WTC11 (cell line): ENCODE measurements at regions not wholly inside any gene's neighbourhood (a gene's known extent, or its start where the extent isn't known, plus 50 kb on each side); places are given as distances from the start of the nearest gene placed in this dataset.

Experiments
- AFF4 ChIP-seq: sonication (generic); formaldehyde crosslinking; IDR thresholded peaks from 2 replicates; pipeline ENCODE4 v1.8.1; 2023; ENCODE audit warnings: mild to moderate bottlenecking, missing genetic modification reagents, borderline replicate concordance
- CREB1 ChIP-seq: sonication (generic); formaldehyde crosslinking; IDR thresholded peaks from 2 replicates; pipeline ENCODE4 v1.8.0; 2023; ENCODE audit warnings: mild to moderate bottlenecking, missing genetic modification reagents
- CREM ChIP-seq: sonication (generic); formaldehyde crosslinking; IDR thresholded peaks from 2 replicates; pipeline ENCODE4 v1.8.1; 2022; ENCODE audit warnings: mild to moderate bottlenecking, missing genetic modification reagents, moderate library complexity
- CTCF ChIP-seq: fragments of 200-600 bp; IDR thresholded peaks from 2 replicates; pipeline ENCODE4 v1.8.0; 2022; ENCODE audit warnings: antibody characterized with exemption
- MAX ChIP-seq: sonication (generic); formaldehyde crosslinking; IDR thresholded peaks from 2 replicates; pipeline ENCODE4 v1.8.0; 2022; ENCODE audit warnings: mild to moderate bottlenecking, missing genetic modification reagents
- NFE2L1 ChIP-seq: sonication (generic); formaldehyde crosslinking; IDR thresholded peaks from 2 replicates; pipeline ENCODE4 v1.8.1; 2023; ENCODE audit warnings: missing genetic modification reagents
- NFYB ChIP-seq: sonication (generic); formaldehyde crosslinking; conservative IDR thresholded peaks from 2 replicates; pipeline ENCODE4 v1.8.0; 2022; ENCODE audit warnings: low read depth, missing genetic modification reagents
- SMAD4 ChIP-seq: sonication (generic); formaldehyde crosslinking; IDR thresholded peaks from 2 replicates; pipeline ENCODE4 v1.8.0; 2022; ENCODE audit warnings: mild to moderate bottlenecking, missing genetic modification reagents
- TEAD1 ChIP-seq: sonication (generic); formaldehyde crosslinking; IDR thresholded peaks from 2 replicates; pipeline ENCODE4 v1.8.0; 2022; ENCODE audit warnings: mild to moderate bottlenecking, missing genetic modification reagents
- TEAD4 ChIP-seq: sonication (generic); formaldehyde crosslinking; IDR thresholded peaks from 2 replicates; pipeline ENCODE4 v1.8.0; 2022; ENCODE audit warnings: mild to moderate bottlenecking, missing genetic modification reagents
- ZNF423 ChIP-seq: fragments of 250-450 bp; sonication (Bioruptor Pico); IDR thresholded peaks from 2 replicates; pipeline ENCODE4 v2.1.2; 2022; ENCODE audit warnings: mild to moderate bottlenecking, moderate library complexity
- ZNF512 ChIP-seq: sonication (generic); formaldehyde crosslinking; IDR thresholded peaks from 2 replicates; pipeline ENCODE4 v1.8.1; 2022; ENCODE audit warnings: missing genetic modification reagents, borderline replicate concordance
- TF ChIP-seq, protein P1 (sequence below): sonication (generic); formaldehyde crosslinking; IDR thresholded peaks from 2 replicates; pipeline ENCODE4 v1.8.1; 2023; ENCODE audit warnings: mild to moderate bottlenecking, missing genetic modification reagents, moderate library complexity
- TF ChIP-seq, protein P2 (sequence below): sonication (generic); formaldehyde crosslinking; IDR thresholded peaks from 2 replicates; pipeline ENCODE4 v1.8.0; 2022; ENCODE audit warnings: missing genetic modification reagents

DNA sequence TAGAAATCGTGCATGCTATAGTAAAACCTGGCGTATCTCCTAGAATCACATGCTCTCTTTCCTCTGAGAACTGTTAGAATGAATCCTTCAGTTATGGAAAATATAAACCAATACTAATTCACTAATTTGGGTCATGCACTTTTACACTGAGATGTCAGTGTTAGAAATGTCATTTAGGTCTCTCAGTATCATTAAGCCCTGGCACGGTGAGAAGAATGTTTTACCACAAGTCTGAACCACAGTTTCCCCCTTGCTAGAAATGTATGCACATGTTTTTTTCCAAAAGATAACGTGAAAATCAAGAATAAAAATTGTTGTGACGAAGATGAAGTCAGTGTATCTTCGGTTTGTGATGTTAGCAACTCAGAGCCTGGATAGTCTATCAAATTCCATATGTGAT, 1062.7 kb upstream of the NCAM2 start:
- TF ChIP-seq CREM (CRISPR knock-in tag) (no peak), CTCF (no peak), TEAD1 (CRISPR knock-in tag) (no peak), ZNF512 (CRISPR knock-in tag) (no peak), TEAD4 (no peak), MAX (CRISPR knock-in tag) (no peak), NFYB (no peak), CREB1 (CRISPR knock-in tag) (no peak), AFF4 (CRISPR knock-in tag) (no peak), NFE2L1 (no peak), ZNF423 (CRISPR knock-in tag) (no peak), SMAD4 (CRISPR knock-in tag) (no peak)
- TF ChIP-seq, protein P1, sequence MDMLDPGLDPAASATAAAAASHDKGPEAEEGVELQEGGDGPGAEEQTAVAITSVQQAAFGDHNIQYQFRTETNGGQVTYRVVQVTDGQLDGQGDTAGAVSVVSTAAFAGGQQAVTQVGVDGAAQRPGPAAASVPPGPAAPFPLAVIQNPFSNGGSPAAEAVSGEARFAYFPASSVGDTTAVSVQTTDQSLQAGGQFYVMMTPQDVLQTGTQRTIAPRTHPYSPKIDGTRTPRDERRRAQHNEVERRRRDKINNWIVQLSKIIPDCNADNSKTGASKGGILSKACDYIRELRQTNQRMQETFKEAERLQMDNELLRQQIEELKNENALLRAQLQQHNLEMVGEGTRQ (CRISPR knock-in tag), result no peak
- TF ChIP-seq, protein P2, sequence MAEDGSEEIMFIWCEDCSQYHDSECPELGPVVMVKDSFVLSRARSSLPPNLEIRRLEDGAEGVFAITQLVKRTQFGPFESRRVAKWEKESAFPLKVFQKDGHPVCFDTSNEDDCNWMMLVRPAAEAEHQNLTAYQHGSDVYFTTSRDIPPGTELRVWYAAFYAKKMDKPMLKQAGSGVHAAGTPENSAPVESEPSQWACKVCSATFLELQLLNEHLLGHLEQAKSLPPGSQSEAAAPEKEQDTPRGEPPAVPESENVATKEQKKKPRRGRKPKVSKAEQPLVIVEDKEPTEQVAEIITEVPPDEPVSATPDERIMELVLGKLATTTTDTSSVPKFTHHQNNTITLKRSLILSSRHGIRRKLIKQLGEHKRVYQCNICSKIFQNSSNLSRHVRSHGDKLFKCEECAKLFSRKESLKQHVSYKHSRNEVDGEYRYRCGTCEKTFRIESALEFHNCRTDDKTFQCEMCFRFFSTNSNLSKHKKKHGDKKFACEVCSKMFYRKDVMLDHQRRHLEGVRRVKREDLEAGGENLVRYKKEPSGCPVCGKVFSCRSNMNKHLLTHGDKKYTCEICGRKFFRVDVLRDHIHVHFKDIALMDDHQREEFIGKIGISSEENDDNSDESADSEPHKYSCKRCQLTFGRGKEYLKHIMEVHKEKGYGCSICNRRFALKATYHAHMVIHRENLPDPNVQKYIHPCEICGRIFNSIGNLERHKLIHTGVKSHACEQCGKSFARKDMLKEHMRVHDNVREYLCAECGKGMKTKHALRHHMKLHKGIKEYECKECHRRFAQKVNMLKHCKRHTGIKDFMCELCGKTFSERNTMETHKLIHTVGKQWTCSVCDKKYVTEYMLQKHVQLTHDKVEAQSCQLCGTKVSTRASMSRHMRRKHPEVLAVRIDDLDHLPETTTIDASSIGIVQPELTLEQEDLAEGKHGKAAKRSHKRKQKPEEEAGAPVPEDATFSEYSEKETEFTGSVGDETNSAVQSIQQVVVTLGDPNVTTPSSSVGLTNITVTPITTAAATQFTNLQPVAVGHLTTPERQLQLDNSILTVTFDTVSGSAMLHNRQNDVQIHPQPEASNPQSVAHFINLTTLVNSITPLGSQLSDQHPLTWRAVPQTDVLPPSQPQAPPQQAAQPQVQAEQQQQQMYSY (CRISPR knock-in tag), result no peak
